ENCODE measurements at regions not wholly inside any gene's neighbourhood (a gene's known extent, or its start where the extent isn't known, plus 50 kb on each side); places are given as distances from the start of the nearest gene placed in this dataset.

- no peak overlapping the region for H3K4me3 Mint-ChIP-seq
- Histone ChIP-seq H2AFZ (ENCODE audit: low read length) (no peak overlapping the region), H3K18ac (ENCODE audit: insufficient read length, low read depth, low read length) (no peak overlapping the region), H3K4ac (ENCODE audit: low read depth, low read length) (no peak overlapping the region), H2BK12ac (ENCODE audit: insufficient read length, low read depth, low read length) (no peak overlapping the region), H4K8ac (replicated peaks; ENCODE audit: insufficient read length, low read depth, low read length) (no peak overlapping the region), H4K5ac (ENCODE audit: insufficient read length, low read depth, low read length) (no peak overlapping the region), H3K23ac (ENCODE audit: insufficient read length, low read depth, low read length) (no peak overlapping the region), H2AK5ac (ENCODE audit: insufficient read length, low read length) (no peak overlapping the region), H2BK5ac (ENCODE audit: insufficient read length, low read length) (no peak overlapping the region), H3K79me1 (ENCODE audit: insufficient read depth, low read depth, low read length, poor library complexity, severe bottlenecking) (no peaks in the 10 kb centered on the region), H2BK15ac (ENCODE audit: low read depth, low read length) (no peak overlapping the region), H3K9ac (ENCODE audit: extremely low read depth, insufficient read length, low read length) (no peak overlapping the region), H3K14ac (ENCODE audit: insufficient read depth, low read length) (no peak overlapping the region), H3K79me2 (ENCODE audit: insufficient read depth, low read length) (no peaks in the 10 kb centered on the region), H3K9me3 (ENCODE audit: control insufficient read depth, low read depth, low read length) (no peaks in the 10 kb centered on the region), H2BK20ac (ENCODE audit: low read depth, low read length, poor library complexity, severe bottlenecking) (no peak overlapping the region), H3T11ph (ENCODE audit: low read length) (no peak overlapping the region), H3K23me2 (ENCODE audit: insufficient read length, low read depth, low read length, poor library complexity, severe bottlenecking) (no peaks in the 10 kb centered on the region), H3K56ac (ENCODE audit: insufficient read length, low read depth, low read length) (no peak overlapping the region), H4K91ac (ENCODE audit: insufficient read length, low read depth, low read length) (no peak overlapping the region), H3K27me3 (ENCODE audit: insufficient read depth, low read length) (no peaks in the 10 kb centered on the region), H3K4me1 (ENCODE audit: insufficient read depth, low read length) (no peaks in the 10 kb centered on the region; the same call in 1 of the 2 replicates), H3K4me2 (ENCODE audit: insufficient read depth, insufficient read length, low read length) (no peak overlapping the region), H2BK120ac (ENCODE audit: low read depth, low read length, poor library complexity, severe bottlenecking) (no peak overlapping the region), H3K27ac (ENCODE audit: insufficient read length, low read depth, low read length) (no peak overlapping the region), H4K20me1 (ENCODE audit: control insufficient read depth, insufficient read depth, insufficient read length) (no peaks in the 10 kb centered on the region)
- H3K27me3 Mint-ChIP-seq (ENCODE audit: low read depth), result peaks cover 5% of the 10 kb centered on the region; the same call in 1 of the 2 replicates
- no peak for DNase-seq
- no peak overlapping the region for H3K27ac Mint-ChIP-seq
- H3K9me3 Mint-ChIP-seq, result peaks cover 0 to 3% of the 10 kb centered on the region in 2 experiments; a peak in 1 of 5 replicates
- TF ChIP-seq CTCF (conservative IDR thresholded peaks at IDR 0.05), result no peak
- WGBS (ENCODE audit: extremely low coverage, insufficient read length, low lambda C conversion rate), result no CpG with 5 or more reads among the region's 4 CpGs
- H3K36me3 Mint-ChIP-seq (ENCODE audit: insufficient read depth in 1 of 3, low read depth in 3 of 3), result no peaks in the 10 kb centered on the region
- no peaks in the 10 kb centered on the region for H3K4me1 Mint-ChIP-seq
These were observed 598.8 kb downstream of the PLPP3 start for GRCh38 chr1:55980582-55980981.

Data from H9 (cell line).